Stimulated activated CD8-positive, alpha-beta memory T cell treated with anti-CD3 and anti-CD28 coated beads, Interleukin-4, amount 100 ng/mL, for 4 hours (primary cell): ENCODE measurements at regions not wholly inside any gene's neighbourhood (a gene's known extent, or its start where the extent isn't known, plus 50 kb on each side); places are given as distances from the start of the nearest gene placed in this dataset.

ENCODE experiments used
- DNase-seq, 2 donors: peaks; one replicate each; pipeline ENCODE4 v3.0.0-alpha.2; 2020; ENCODE audit warnings: low read depth in 2 of 2, low spot score in 1 of 2

DNA sequence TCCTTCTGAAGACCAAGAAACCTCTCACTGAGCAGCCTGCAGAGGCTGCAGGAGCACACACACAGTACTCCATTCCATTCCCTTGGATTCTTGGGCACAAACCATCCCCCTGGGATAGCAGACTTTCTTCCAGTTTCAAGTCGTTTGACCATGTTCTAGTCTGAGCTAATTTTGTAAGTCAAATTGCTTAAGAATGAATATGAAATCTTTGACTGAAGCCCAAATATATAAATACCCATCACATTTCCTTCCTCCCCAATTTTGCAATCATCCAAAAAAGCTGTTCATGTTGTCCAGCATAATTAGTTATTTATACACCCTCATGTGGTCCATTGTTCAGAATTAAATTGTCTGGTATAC, 231.2 kb upstream of the TPRG1 start:
- DNase-seq, result no peak

DNA sequence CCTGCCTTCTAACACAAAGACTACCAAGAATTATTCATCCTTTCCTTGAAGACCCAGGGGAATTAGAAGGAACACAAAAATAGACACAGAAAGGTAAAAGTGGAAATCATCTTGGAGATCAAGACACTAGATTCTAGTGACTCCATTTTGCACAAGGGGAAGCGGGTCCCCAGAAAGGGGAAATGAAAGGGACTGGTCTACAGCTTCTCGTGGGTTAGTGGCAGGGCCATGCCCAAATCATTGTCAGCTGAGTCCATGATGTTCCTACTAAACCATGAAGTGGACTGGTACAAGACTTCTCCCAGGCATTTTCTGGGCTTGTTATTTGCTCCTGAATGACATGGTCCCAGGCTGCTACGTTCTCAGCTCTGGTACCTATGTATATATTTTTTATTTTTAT, 230.7 kb upstream of the TPRG1 start:
- no peak for DNase-seq

DNA sequence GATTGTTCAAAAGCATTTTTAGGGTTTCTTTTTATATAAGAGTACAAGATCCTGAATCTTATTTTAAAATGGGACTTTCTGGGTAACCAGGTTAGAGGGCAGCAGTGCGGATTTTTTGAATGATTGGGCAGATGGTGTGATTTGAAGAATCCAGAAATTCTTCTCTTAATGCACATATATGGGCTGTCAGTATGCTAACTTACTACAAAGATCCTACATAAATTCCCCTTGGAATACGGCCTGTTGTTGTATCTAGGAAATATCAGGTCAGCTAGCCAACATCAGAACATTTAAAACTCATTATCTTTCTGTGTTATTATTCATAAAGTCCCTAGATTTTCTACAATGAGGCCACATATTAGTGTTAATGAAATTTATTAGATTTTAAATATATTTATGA, 229.6 kb upstream of the TPRG1 start:
- DNase-seq, result no peak

DNA sequence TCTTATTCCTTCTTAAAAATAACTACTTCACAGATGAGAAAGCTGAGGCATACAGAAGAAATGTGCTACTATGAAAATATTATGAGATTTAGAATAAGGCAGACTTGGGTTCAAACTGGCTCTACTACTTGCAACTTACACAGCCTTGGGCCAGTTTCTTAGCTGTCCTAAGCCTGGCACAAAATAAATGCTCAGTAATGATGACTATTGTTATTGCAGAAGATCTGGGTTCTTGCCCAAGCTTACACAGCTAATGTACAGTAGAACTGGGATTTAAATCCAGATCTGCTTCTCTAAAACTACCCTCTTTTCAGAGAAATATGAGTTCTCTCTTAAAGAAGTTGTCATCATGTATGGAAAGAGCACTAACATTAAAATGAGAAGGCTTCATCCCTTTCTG, 228.2 kb upstream of the TPRG1 start:
- DNase-seq, result no peak

DNA sequence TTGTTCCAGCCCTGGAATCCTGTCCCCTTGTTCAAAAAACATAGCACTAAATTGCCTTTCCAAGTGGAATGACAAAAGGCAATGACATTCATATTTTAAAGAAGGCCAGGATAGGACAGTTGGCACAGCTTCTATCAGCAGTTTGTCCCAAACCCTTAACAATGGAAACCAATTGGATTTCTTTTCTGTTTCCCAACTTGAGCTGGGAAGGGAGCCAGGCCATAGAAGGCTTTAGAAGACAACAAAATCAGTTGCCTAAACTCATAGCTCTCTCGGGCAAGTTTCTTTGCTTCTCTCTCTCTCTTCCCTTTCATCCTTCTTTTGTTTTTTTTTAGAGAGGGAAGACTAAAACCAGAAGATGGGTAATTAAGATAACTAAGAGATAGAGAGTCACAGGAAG, 227.7 kb upstream of the TPRG1 start:
- DNase-seq, result no peak

- no peak for DNase-seq
These were observed 225.2 kb upstream of the TPRG1 start for GRCh38 chr3:188946351-188947240.

- DNase-seq, result no peak
These were observed 224.1 kb upstream of the TPRG1 start for GRCh38 chr3:188947401-188948280.

DNA sequence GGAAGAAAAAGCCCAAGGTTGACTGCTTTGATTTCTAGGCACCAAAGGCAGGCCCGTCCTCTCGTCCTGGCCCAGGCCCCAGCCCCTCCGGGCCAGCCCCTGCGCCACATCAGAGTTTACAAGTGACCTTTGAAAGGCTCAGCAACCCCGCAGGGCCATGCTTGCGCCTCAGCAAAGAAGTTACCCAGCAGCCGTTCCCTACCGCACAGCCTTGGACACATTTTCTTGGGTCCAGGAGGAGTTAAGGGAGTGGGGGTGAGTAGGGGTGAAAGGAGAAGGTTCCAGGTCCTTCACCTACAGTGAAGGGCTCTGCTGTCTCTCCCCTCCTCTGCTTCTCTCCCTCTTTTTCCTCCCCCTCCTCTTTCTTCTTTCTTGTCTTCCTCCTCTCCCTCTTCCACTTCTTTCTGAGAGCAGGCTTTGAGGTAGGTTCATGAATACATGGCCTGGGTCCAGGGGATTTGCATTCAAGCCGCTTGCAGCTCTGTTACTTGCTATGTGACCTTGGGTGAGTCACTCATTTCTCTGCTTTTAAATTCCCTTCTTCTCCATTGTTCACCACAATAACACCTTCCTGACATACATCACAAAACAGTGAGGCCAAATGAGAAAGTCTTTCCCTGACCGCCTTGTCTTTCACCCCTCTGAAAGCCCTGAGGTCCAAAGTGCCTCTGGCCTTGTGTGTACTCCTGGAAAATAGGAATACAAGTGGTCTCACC, 223.3 kb upstream of the TPRG1 start:
- DNase-seq, result no peak

DNA sequence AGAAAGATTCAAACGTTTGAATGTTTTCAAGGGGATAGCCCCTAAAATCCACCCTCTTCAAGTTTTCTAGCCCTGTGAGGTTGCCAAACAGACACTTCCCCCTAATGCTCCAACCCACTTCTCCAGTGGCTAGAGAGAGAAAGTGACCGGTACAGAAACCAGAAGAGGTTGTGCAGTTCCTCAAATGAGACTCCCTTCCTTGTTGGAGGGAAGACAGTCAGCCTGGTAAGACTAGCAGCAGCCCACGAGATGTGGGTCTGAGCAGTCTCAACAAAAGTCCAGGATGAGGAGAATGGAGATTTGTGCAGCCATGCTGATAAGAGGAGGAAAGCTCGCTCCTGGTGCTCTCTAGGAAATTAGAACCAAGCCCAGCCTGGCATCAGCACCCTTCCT, 222.8 kb upstream of the TPRG1 start:
- DNase-seq, result no peak

GRCh38 chr3:188949456-188949855, 222.3 kb upstream of the TPRG1 start:
- DNase-seq, result no peak

DNA sequence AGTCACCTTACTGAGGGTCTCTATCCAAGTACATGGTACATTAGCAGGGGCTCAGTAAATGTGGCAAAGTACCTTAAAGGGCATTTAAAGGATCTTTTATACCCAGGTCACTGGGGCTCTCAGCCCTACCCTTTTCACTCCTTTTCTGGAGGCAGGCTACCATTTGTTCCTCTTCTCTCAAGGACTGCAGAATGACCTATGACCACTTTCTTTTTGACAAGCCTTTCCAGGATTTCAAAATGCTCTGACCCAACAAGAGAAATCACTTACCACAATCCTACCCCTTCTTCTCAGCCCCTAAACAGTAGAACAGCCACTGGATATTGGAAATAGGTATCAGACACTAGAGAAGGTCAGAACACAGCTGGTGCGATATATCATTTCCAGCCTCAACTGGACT, 221.8 kb upstream of the TPRG1 start:
- DNase-seq, result no peak

DNA sequence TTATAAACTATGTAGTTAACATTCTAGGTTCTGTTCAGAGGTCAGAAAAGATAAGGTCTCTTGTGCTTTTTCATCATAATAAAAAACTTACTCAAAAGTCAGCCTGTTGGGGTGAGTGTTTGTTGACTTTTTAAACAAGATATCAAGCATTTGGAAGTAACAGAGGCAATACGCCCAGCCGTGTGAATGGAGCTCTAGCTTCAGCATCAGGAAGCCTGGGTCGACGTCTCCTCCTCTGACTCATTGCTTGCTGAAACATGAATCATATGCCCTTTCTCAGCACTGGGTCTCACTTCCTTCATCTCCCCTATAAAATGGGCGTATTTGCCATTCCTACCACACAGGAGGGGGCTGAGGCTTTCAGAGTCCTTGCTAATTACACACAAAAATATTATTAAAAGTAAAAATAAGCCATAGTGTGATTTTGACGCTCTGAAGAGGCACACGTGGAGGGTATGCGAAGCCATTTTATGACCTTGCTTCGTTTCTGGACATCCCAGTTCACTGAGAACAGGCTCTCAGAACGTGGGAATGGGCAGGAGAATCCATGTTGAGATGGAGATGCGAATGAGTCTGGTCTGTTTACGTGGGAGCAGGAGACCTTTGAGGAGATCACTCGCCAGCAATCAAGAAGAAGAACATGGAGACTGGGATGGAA, 220.8 kb upstream of the TPRG1 start:
- peak in 1 of 2 donors; percentile 17 for DNase-seq

GRCh38 chr3:188951734-188952133, 220.0 kb upstream of the TPRG1 start:
- no peak for DNase-seq

DNA sequence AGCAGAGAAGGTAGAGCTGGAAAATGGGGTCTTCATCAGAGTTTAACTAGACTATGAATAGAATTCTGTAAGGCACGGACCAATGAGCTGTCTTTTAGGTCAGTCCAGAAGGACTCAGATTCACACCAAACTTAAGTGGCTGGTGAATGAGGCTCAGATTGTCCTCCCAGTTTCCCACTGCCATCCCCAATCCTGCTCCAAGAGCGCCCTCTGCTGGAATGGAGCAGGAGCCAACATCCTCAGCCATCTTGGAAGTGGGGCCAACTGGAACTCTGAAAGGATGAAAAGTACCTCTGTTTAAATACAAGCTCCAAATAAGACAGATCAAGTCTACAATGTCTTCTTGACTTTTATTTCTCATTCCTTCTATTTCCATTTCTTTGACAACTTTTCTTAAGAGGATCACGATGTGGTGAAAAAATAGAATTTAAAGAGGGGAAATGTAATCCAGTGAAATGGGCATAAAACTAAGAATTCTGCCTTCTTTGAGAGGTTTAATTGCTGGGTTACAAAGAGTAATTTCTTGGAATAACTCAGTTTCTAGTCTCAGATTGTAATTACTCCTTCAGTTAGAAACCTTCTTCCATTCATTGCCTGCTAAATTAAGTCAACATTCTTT, 217.1 kb upstream of the TPRG1 start:
- DNase-seq, result peak; percentile 42 to 59

- no peak for DNase-seq
These were observed 215.9 kb upstream of the TPRG1 start for GRCh38 chr3:188955919-188956318.

GRCh38 chr3:188956839-188957489, 214.8 kb upstream of the TPRG1 start:
- no peak for DNase-seq

- DNase-seq, result no peak
These were observed 212.8 kb upstream of the TPRG1 start for GRCh38 chr3:188959013-188959412.

DNA sequence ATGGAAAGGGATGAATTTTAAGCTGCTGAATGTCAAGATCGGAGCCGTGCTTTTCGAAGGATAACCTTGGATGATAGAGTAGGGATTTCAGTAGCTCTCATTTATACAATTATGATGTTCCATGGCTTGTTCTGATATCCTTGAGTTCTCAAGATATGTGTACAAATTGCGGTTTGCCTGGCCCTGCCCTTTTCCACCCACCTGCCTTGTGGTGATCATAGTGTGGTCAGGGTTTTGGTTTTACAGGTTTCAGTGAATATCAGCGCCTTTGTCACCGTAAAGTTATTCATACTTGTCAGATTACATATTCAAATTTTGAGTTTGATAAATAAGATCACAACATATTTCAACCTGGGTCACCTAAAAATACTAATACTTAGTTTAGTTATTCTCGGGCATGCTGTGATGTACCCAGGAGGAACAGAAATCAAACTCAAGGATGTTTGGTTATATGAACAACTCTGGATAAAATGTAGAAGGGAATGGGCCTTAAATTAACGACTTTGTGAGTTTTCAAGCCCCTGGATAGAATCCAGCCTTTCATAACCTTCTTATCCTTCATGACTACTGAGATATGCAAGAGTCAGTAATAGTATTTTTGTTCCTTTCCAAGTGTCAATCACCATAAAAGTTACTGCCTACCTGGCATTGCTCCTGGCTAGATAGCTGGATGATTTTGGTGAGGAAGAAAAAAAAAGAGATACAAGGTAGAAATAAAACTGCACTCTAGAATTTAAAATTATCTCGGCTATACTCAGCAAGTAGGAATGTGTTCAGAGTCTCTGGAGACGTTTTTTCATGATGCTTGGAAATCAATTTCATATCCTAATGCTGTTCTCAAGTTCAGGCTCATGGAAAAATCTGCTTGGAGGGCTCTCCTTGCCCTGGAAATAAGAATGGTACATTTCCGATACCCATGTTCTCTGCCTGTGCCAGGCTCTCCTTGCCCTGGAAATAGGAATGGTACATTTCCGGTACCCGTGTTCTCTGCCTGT, 209.2 kb upstream of the TPRG1 start:
- no peak for DNase-seq

DNA sequence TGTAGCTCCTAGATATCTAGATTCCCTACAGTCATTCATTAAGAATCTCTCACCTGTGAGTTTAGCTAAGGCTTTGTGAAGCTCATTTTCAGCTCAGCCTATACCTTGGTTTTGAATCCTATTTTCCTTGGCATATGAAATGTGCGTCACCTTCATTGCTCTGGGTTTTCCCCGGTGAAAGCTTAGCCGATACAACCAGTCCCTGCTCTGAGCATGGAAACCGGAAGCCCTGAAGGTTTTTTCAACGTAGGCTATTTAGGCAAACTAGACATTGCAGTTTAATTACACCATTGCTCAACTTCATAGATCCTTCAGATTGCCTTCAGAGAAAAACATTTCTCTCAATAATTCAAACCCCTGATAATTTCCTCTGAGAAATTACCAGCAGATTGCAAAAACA, 206.8 kb upstream of the TPRG1 start:
- DNase-seq, result no peak
